ENCODE measurements at regions not wholly inside any gene's neighbourhood (a gene's known extent, or its start where the extent isn't known, plus 50 kb on each side); places are given as distances from the start of the nearest gene placed in this dataset.
"Not testable (repeated sequence)": the region's sequence is repeated elsewhere in the genome, so short reads cannot be mapped to it uniquely, and the experiment has no call there.

DNA sequence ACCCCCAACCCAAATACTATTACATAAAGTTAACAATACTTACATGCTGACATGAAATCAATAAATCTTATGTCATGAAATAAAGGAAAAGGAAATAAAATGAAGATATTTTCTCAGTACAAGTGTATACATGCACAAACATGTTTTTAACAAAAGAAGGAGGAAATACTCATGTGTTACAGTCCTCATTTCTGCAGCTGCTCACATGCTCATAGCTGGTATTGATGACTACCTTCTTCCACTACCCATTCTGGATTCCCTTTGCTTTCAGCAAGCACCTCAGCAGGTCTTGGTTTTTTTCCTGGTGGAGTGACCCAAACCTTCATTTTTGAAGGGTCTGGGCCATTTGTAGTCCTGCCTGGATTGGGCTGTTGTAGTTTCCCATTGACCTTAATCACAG, 278.5 kb downstream of the SPRY2 start:
- TF ChIP-seq, protein P1, sequence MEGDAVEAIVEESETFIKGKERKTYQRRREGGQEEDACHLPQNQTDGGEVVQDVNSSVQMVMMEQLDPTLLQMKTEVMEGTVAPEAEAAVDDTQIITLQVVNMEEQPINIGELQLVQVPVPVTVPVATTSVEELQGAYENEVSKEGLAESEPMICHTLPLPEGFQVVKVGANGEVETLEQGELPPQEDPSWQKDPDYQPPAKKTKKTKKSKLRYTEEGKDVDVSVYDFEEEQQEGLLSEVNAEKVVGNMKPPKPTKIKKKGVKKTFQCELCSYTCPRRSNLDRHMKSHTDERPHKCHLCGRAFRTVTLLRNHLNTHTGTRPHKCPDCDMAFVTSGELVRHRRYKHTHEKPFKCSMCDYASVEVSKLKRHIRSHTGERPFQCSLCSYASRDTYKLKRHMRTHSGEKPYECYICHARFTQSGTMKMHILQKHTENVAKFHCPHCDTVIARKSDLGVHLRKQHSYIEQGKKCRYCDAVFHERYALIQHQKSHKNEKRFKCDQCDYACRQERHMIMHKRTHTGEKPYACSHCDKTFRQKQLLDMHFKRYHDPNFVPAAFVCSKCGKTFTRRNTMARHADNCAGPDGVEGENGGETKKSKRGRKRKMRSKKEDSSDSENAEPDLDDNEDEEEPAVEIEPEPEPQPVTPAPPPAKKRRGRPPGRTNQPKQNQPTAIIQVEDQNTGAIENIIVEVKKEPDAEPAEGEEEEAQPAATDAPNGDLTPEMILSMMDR (IDR thresholded peaks at IDR 0.05): not testable (repeated sequence)
- TF ChIP-seq POLR2A (IDR thresholded peaks at IDR 0.05): not testable (repeated sequence)
